ENCODE measurements at regions not wholly inside any gene's neighbourhood (a gene's known extent, or its start where the extent isn't known, plus 50 kb on each side); places are given as distances from the start of the nearest gene placed in this dataset.

GRCh38 chr14:84037593-84037992, 1492.4 kb upstream of the FLRT2 start:
- TF ChIP-seq JUND (IDR thresholded peaks at IDR 0.05; ENCODE audit: low read depth) = no peak
- in situ Hi-C loops (cut with HindIII; ENCODE audit: low pct_unique_long_range_greater_than_20kb, low sequenced_read_pairs) = no loop called here
- no peak for DNase-seq (ENCODE audit: low read depth in 1 of 2, low spot score in 1 of 2)

GRCh38 chr14:84040101-84040500, 1489.8 kb upstream of the FLRT2 start:
- DNase-seq (ENCODE audit: low read depth in 1 of 2, low spot score in 1 of 2) = no peak
- no peak for TF ChIP-seq JUND (IDR thresholded peaks at IDR 0.05; ENCODE audit: low read depth)
- in situ Hi-C loops (cut with HindIII; ENCODE audit: low pct_unique_long_range_greater_than_20kb, low sequenced_read_pairs) = no loop called here

GRCh38 chr14:84041421-84041820, 1488.5 kb upstream of the FLRT2 start:
- in situ Hi-C loops (cut with HindIII; ENCODE audit: low pct_unique_long_range_greater_than_20kb, low sequenced_read_pairs) = no loop called here
- no peak for DNase-seq (ENCODE audit: low read depth in 1 of 2, low spot score in 1 of 2)
- TF ChIP-seq JUND (IDR thresholded peaks at IDR 0.05; ENCODE audit: low read depth) = no peak

GRCh38 chr14:84042992-84043391, 1487.0 kb upstream of the FLRT2 start:
- TF ChIP-seq JUND (IDR thresholded peaks at IDR 0.05; ENCODE audit: low read depth) = no peak
- in situ Hi-C loops (cut with HindIII; ENCODE audit: low pct_unique_long_range_greater_than_20kb, low sequenced_read_pairs) = no loop called here
- DNase-seq (ENCODE audit: low read depth in 1 of 2, low spot score in 1 of 2) = no peak

GRCh38 chr14:84064316-84065125, 1465.4 kb upstream of the FLRT2 start:
- DNase-seq (ENCODE audit: low read depth in 1 of 2, low spot score in 1 of 2) = no peak
- in situ Hi-C loops (cut with HindIII; ENCODE audit: low pct_unique_long_range_greater_than_20kb, low sequenced_read_pairs) = no loop called here
- TF ChIP-seq JUND (IDR thresholded peaks at IDR 0.05; ENCODE audit: low read depth) = no peak

GRCh38 chr14:84065811-84066210, 1464.1 kb upstream of the FLRT2 start:
- in situ Hi-C loops (cut with HindIII; ENCODE audit: low pct_unique_long_range_greater_than_20kb, low sequenced_read_pairs) = no loop called here
- no peak for DNase-seq (ENCODE audit: low read depth in 1 of 2, low spot score in 1 of 2)
- TF ChIP-seq JUND (IDR thresholded peaks at IDR 0.05; ENCODE audit: low read depth) = no peak

GRCh38 chr14:84068288-84068687, 1461.7 kb upstream of the FLRT2 start:
- TF ChIP-seq JUND (IDR thresholded peaks at IDR 0.05; ENCODE audit: low read depth) = no peak
- in situ Hi-C loops (cut with HindIII; ENCODE audit: low pct_unique_long_range_greater_than_20kb, low sequenced_read_pairs) = no loop called here
- DNase-seq (ENCODE audit: low read depth in 1 of 2, low spot score in 1 of 2) = no peak

GRCh38 chr14:84071061-84071460, 1458.9 kb upstream of the FLRT2 start:
- in situ Hi-C loops (cut with HindIII; ENCODE audit: low pct_unique_long_range_greater_than_20kb, low sequenced_read_pairs) = no loop called here
- DNase-seq (ENCODE audit: low read depth in 1 of 2, low spot score in 1 of 2) = no peak
- TF ChIP-seq JUND (IDR thresholded peaks at IDR 0.05; ENCODE audit: low read depth) = no peak

GRCh38 chr14:84074626-84075025, 1455.3 kb upstream of the FLRT2 start:
- no peak for TF ChIP-seq JUND (IDR thresholded peaks at IDR 0.05; ENCODE audit: low read depth)
- in situ Hi-C loops (cut with HindIII; ENCODE audit: low pct_unique_long_range_greater_than_20kb, low sequenced_read_pairs) = no loop called here
- DNase-seq (ENCODE audit: low read depth in 1 of 2, low spot score in 1 of 2) = no peak

GRCh38 chr14:84080944-84081343, 1449.0 kb upstream of the FLRT2 start:
- DNase-seq (ENCODE audit: low read depth in 1 of 2, low spot score in 1 of 2) = no peak
- in situ Hi-C loops (cut with HindIII; ENCODE audit: low pct_unique_long_range_greater_than_20kb, low sequenced_read_pairs) = no loop called here
- TF ChIP-seq JUND (IDR thresholded peaks at IDR 0.05; ENCODE audit: low read depth) = no peak

- no peak for TF ChIP-seq JUND (IDR thresholded peaks at IDR 0.05; ENCODE audit: low read depth)
- in situ Hi-C loops (cut with HindIII; ENCODE audit: low pct_unique_long_range_greater_than_20kb, low sequenced_read_pairs) = no loop called here
- no peak for DNase-seq (ENCODE audit: low read depth in 1 of 2, low spot score in 1 of 2)
These were observed 1445.8 kb upstream of the FLRT2 start for GRCh38 chr14:84084056-84084630.

GRCh38 chr14:84085493-84085892, 1444.5 kb upstream of the FLRT2 start:
- TF ChIP-seq JUND (IDR thresholded peaks at IDR 0.05; ENCODE audit: low read depth) = no peak
- no peak for DNase-seq (ENCODE audit: low read depth in 1 of 2, low spot score in 1 of 2)
- in situ Hi-C loops (cut with HindIII; ENCODE audit: low pct_unique_long_range_greater_than_20kb, low sequenced_read_pairs) = no loop called here

- in situ Hi-C loops (cut with HindIII; ENCODE audit: low pct_unique_long_range_greater_than_20kb, low sequenced_read_pairs) = no loop called here
- DNase-seq (ENCODE audit: low read depth in 1 of 2, low spot score in 1 of 2) = no peak
- TF ChIP-seq JUND (IDR thresholded peaks at IDR 0.05; ENCODE audit: low read depth) = no peak
These were observed 1443.2 kb upstream of the FLRT2 start for GRCh38 chr14:84086714-84087113.

Data from T47D (cell line).